Tibial nerve (tissue), 3 donors: ENCODE measurements at regions not wholly inside any gene's neighbourhood (a gene's known extent, or its start where the extent isn't known, plus 50 kb on each side); places are given as distances from the start of the nearest gene placed in this dataset.

ENCODE experiments used
- POLR2A ChIP-seq, 2 donors: fragments of 450-650 bp; IDR thresholded peaks; one replicate each; pipeline ENCODE4 v1.6.1; 2017; ENCODE audit warnings: antibody characterized with exemption in 2 of 2, mild to moderate bottlenecking in 2 of 2, moderate library complexity in 2 of 2
- TF ChIP-seq, protein P1 (sequence below), 5 experiments: fragments of 200-600 bp in 3 of 5; fragments of 450-650 bp in 2 of 5; sonication (generic) in 3 of 5; IDR thresholded peaks; one replicate each; pipeline ENCODE4 v1.5.1; 2016 to 2019; ENCODE audit warnings: antibody characterized with exemption in 5 of 5, mild to moderate bottlenecking in 3 of 5, moderate library complexity in 2 of 5

DNA sequence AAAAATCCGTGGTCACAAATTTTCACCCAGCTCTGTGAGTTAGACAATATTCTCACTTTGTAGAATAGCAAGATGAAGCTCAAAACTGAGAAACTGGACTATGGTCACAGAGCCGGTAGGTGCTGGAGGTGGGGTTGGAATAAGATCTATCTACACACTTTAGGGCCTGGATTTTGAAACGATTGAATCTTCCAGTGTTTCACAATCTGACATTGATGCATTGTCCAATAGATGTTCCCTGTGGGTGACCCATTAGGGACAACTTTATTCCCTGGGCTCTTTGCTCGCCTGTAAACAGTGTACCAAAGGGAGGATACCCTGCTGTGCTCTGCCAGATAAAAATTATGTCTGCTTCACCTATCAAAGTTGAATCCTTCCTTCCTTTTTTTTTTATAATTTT lies 145.4 kb upstream of the MPDZ start:
- TF ChIP-seq, protein P1, sequence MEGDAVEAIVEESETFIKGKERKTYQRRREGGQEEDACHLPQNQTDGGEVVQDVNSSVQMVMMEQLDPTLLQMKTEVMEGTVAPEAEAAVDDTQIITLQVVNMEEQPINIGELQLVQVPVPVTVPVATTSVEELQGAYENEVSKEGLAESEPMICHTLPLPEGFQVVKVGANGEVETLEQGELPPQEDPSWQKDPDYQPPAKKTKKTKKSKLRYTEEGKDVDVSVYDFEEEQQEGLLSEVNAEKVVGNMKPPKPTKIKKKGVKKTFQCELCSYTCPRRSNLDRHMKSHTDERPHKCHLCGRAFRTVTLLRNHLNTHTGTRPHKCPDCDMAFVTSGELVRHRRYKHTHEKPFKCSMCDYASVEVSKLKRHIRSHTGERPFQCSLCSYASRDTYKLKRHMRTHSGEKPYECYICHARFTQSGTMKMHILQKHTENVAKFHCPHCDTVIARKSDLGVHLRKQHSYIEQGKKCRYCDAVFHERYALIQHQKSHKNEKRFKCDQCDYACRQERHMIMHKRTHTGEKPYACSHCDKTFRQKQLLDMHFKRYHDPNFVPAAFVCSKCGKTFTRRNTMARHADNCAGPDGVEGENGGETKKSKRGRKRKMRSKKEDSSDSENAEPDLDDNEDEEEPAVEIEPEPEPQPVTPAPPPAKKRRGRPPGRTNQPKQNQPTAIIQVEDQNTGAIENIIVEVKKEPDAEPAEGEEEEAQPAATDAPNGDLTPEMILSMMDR (IDR thresholded peaks at IDR 0.05), result no peak
- TF ChIP-seq POLR2A (IDR thresholded peaks at IDR 0.05), result no peak
